Left colon (tissue), 2 donors: ENCODE measurements at regions not wholly inside any gene's neighbourhood (a gene's known extent, or its start where the extent isn't known, plus 50 kb on each side); places are given as distances from the start of the nearest gene placed in this dataset.
A peak's percentile ranks its signal among the peaks of the same experiment; 100 is the strongest.
"Not testable (repeated sequence)": the region's sequence is repeated elsewhere in the genome, so short reads cannot be mapped to it uniquely, and the experiment has no call there.

ENCODE experiments used
- ATAC-seq: fragments of 200-7000 bp; cut with Tn5 transposase; one replicate; pipeline ENCODE4 v1.9.1; 2020; ENCODE audit warnings: mild to moderate bottlenecking, moderate library complexity
- DNase-seq, 2 donors: peaks; one replicate each; pipeline ENCODE4 v3.0.0-alpha.2; 2020
- intact Hi-C, 2 donors: fragments of 100-400 bp; cut with DNase I in 1 of 2; cut with micrococcal nuclease in 1 of 2; formaldehyde crosslinking; loops; one replicate each; pipeline versions ENCODE4 v1.11.2 to v1.14.0; 2022; cut with DNase I, micrococcal nuclease
- donor health status: DM: no; HTN: no; CAD: no.
- donor health status: DM: yes; HTN: yes; CAD: no.

- intact Hi-C loops: no loop called here
- ATAC-seq (no peak), DNase-seq (no peak)
Observed at GRCh38 chr20:23299673-23300050, 50.9 kb upstream of the NXT1 start.

- no peak for DNase-seq
Observed at GRCh38 chr20:23298926-23299672, 51.5 kb upstream of the NXT1 start.

DNA sequence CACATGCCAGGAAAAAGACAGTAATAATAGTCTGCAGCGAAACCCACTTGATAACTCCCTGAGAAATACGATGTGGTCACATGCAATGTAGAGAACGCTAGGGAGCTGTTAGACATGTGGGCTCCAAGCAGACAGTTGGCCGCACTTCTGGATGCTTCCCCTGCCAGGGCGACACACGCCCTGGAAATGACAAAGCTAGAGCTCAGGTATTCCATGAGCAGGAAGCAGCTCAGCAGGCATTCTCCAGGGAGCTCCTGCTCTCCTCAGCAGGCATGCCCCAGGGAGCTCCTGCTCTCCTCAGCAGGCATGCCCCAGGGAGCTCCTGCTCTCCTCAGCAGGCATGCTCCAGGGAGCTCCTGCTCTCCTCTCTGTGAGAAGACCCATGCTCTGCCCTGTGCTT is 52.4 kb upstream of the NXT1 start:
- ATAC-seq: no peak
- intact Hi-C loops: no loop called here
- DNase-seq: no peak

More at GRCh38 chr20:23298926-23299672, 51.5 kb upstream of the NXT1 start:
- no peak for ATAC-seq
- intact Hi-C loops: no loop called here

DNA sequence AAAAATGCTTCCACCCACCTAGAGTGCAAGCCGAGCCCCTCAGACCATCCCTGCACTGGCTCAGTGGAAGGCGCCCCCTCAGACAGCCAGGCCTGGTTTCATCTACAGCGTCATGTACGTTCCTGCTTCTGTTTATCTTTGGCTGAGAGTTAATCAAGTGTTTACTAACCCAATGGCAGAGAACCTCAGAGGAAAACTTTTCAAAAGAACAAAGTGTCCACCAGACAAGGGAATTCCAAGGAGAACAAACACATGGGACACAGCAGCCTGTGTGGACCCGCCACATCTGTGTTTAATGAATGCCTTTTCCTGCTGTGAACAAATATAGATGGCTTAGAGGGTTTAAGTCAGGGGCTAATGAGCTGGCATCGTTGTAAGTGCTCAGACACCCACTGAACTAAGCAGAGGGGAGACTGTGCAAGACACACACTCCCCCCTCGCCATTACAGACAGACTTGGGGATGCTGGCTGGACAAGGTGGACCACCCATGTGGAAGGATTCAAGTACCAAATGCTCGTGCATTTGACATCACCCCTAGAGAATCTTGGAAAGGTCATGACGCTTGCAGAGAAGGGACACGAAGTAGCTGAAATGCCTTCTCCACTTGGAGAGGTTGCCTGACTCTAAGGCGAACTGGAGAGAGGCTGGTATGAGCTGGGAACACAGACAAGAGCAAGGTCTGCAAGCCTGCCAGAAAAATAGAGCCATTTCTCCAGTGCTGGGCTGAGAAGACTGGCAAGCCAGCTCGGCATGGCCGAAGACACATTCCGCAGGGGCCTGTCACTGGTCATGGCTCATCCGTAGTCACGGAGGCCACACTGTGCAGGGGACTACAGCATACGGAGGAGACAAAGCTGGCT is 53.5 kb upstream of the NXT1 start:
- intact Hi-C loops: no loop called here
- ATAC-seq (no peak), DNase-seq (no peak)

DNA sequence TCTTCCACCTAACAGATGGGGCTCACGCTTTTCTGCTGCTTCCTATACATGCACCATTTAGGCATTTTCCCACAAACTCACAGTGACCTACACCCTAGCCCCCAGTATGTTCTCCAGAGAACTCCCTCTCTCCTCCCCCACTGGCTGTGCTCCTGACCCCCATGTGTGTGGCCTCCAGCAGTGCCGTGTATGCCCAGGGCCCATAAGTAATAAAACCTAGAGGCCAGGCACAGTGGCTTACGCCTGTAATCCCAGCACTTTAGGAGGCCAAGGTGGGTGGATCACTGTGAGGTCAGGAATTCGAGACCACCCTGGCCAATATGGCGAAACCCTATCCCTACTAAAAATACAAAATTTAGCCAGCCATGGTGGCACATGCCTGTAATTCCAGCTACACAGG is 54.7 kb upstream of the NXT1 start:
- ATAC-seq: no peak
- no peak for DNase-seq
- intact Hi-C loops: no loop called here

DNA sequence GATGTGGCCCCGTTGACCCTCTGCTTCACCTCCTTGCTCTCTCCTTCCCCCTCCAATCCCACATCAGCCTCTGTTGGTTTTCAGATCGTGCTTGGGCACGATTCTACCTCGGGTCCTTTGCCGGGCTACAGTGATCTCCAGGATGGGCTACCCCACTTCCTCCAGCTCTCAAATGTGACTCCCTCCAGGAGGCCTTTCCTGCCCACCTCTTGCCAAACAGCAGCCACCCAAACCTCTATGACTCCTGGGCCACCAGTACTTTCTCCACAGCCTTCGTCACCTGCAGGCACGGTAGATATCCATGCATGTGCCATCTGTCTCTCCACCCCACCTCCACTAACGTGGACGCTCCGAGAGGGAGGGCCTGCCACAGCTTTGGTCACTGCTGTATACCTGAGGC is 55.9 kb upstream of the NXT1 start:
- DNase-seq: no peak
- intact Hi-C loops: no loop called here
- no peak for ATAC-seq

GRCh38 chr20:23294166-23294565 is 56.4 kb upstream of the NXT1 start:
- intact Hi-C loops: no loop called here
- no peak for ATAC-seq
- no peak for DNase-seq

- intact Hi-C loops: no loop called here
- DNase-seq: peak in 1 of 2 donors; percentile 29
- ATAC-seq: no peak
Observed at GRCh38 chr20:23293689-23294088, 56.9 kb upstream of the NXT1 start.

GRCh38 chr20:23292311-23292710 is 58.3 kb upstream of the NXT1 start:
- DNase-seq, intact Hi-C loops, ATAC-seq: not testable (repeated sequence)

- DNase-seq (no peak), ATAC-seq (no peak)
- intact Hi-C loops: no loop called here
Observed at GRCh38 chr20:23291575-23292240, 58.9 kb upstream of the NXT1 start.

- ATAC-seq: no peak
- intact Hi-C loops: no loop called here
- no peak for DNase-seq
Observed at GRCh38 chr20:23290761-23291574, 59.6 kb upstream of the NXT1 start.

- intact Hi-C loops: no loop called here
- ATAC-seq: no peak
- no peak for DNase-seq
Observed at GRCh38 chr20:23289724-23290395, 60.7 kb upstream of the NXT1 start.

DNA sequence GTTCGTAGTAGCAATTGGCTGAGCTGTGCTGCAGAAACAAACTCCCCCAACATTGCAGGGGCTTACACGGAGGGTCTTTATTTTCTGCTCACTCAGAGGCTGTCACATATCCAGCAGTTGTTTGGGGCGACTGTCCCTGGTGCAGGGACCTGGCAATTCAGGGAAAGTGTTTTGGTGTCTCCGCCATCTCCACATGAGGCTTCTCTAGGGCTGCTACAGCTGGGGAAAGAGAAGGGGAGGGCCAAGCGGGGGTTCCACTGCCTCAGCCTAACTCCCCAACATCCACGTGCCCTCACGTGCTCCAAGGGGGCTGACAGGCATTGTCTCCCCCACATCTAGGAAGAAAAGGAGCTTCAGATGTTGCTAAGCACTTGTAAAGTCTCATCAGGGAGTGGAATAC is 61.3 kb upstream of the NXT1 start:
- ATAC-seq (no peak), DNase-seq (no peak)
- intact Hi-C loops: no loop called here

DNA sequence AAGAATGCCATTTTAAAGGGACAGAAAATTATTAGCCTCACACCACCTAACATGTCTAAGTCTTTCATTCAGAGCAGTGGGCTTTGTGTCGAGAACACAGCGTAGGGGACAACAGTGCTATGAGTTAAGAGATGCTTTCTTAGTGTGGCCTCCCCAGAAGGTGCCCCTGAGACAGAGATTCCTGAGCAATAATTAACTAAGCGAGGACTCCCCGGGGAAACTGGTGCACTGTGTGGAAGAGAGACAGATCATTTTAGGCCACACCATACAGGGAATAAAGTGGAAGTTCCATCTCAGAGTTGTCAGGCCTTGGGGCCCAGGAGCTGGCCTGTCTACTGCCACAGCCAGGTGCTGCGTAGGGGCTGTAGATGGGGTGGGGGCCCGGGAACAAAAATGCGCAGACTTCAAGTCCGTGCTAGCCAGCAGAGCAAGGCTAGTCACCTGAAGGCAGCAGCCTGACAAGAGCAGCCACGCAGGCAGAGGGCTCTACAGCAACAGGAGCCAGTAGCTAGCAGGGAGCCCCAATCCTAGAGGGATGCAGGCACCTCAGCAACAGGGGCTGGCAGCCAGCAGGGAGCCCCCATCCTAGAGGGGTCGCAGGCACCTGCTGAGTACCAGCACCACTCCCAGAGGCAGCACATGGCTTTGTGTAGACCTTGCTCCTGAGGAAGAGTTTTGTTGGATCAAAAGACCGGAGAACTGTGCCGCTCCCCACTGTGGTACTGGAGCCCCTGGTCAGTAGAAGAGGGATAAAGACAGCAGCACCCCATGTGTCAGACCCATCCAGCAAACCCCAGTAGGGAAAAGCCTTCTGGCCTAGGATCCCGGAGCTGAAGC is 63.0 kb upstream of the NXT1 start:
- ATAC-seq (no peak), DNase-seq (no peak)
- intact Hi-C loops: no loop called here

GRCh38 chr20:23286346-23286745 is 64.2 kb upstream of the NXT1 start:
- intact Hi-C loops: no loop called here
- DNase-seq (no peak), ATAC-seq (no peak)

- no peak for ATAC-seq
- DNase-seq: no peak
- intact Hi-C loops: no loop called here
Observed at GRCh38 chr20:23285536-23285935, 65.1 kb upstream of the NXT1 start.

- ATAC-seq (no peak), DNase-seq (no peak)
Observed at GRCh38 chr20:23284009-23284408, 66.6 kb upstream of the NXT1 start.

More at GRCh38 chr20:23284009-23284408, 66.6 kb upstream of the NXT1 start:
- intact Hi-C loops: no loop called here
